D721Med (cell line): ENCODE measurements at regions not wholly inside any gene's neighbourhood (a gene's known extent, or its start where the extent isn't known, plus 50 kb on each side); places are given as distances from the start of the nearest gene placed in this dataset.

Experiments used
- DNase-seq: peaks from one replicate; pipeline ENCODE4 v3.0.0; 2011; ENCODE audit warnings: low spot score; ENCODE audit not compliant: insufficient read length
- FAIRE-seq: peaks from 2 replicates; lab custom pipeline; 2011; peaks lifted over from hg19 to GRCh38; lab: Jason Lieb, UNC
- TF ChIP-seq, protein P1 (sequence below): IDR thresholded peaks from 2 replicates; pipeline ENCODE4 v1.5.1; 2012; ENCODE audit warnings: mild to moderate bottlenecking, control low read depth; ENCODE audit not compliant: insufficient read depth; ENCODE audit errors: missing control alignments

GRCh38 chr14:71712478-71712877 lies 219.8 kb upstream of the RGS6 start:
- TF ChIP-seq, protein P1, sequence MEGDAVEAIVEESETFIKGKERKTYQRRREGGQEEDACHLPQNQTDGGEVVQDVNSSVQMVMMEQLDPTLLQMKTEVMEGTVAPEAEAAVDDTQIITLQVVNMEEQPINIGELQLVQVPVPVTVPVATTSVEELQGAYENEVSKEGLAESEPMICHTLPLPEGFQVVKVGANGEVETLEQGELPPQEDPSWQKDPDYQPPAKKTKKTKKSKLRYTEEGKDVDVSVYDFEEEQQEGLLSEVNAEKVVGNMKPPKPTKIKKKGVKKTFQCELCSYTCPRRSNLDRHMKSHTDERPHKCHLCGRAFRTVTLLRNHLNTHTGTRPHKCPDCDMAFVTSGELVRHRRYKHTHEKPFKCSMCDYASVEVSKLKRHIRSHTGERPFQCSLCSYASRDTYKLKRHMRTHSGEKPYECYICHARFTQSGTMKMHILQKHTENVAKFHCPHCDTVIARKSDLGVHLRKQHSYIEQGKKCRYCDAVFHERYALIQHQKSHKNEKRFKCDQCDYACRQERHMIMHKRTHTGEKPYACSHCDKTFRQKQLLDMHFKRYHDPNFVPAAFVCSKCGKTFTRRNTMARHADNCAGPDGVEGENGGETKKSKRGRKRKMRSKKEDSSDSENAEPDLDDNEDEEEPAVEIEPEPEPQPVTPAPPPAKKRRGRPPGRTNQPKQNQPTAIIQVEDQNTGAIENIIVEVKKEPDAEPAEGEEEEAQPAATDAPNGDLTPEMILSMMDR = no peak
- DNase-seq (no peak), FAIRE-seq (no peak)

DNA sequence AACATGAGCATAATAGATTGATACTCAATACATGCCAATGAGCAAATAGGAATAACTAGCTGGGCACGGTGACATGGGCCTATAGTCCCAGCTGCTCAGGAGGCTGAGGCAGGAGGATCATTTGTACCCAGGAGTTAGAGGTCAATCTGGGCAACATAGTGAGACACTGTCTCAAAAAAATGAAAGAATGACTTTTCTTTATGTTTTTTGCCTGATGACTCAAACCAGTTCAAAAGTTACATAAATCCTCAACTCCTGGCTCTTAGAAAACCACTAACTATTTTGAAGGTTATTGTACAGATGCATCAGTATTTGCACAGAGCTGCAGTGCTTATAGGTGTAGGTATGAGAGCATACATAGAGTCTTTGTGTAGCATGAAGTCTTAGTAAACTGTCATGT lies 219.2 kb upstream of the RGS6 start:
- FAIRE-seq = no peak
- TF ChIP-seq, protein P1 = no peak
- no peak for DNase-seq

DNA sequence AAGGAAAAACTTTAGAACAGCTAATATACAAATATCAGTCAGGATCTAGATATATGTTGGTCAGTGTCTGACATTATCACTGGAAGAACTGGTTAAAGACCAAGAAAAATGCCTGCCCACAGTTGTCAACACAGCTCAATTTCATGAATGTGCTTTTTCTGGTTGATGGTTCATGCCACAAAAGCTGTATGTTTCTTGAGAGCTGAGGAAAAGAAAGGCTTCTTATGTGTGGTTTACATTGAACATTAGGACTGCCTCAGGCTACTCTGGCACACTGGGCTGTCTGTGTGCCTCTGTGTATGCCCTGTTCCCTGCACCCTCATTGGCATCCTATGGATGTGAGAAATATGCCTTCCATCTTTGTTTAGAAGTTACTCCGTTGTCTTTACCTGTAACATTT lies 218.8 kb upstream of the RGS6 start:
- DNase-seq (no peak), FAIRE-seq (no peak)
- TF ChIP-seq, protein P1 = no peak

DNA sequence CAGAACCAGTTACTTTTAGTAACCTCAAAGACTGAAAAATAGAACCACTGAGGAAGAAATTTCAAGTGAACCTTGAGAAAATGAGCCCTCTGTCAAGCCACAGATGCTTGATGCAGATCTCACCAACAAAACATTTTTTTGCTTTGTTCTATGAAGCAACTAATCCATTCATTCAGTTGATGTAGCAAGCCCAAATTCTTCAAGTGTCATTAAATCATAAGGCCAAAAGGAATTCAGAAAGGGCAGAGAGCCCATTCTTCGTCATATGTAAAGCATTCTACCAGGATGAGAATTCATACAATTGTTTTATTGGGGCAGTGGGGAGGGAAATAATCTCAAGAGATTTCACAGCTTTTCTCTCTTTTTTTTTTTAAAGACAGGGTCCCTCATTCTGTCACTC lies 218.0 kb upstream of the RGS6 start:
- FAIRE-seq (no peak), DNase-seq (no peak)
- TF ChIP-seq, protein P1 = no peak

- DNase-seq (no peak), FAIRE-seq (no peak)
- TF ChIP-seq, protein P1 = no peak
These were observed 216.0 kb upstream of the RGS6 start for GRCh38 chr14:71716041-71716772.

- FAIRE-seq = peak; percentile 38
- TF ChIP-seq, protein P1 = peak; percentile 72
- peak; percentile 42 for DNase-seq
These were observed 211.1 kb upstream of the RGS6 start for GRCh38 chr14:71720978-71721624.

DNA sequence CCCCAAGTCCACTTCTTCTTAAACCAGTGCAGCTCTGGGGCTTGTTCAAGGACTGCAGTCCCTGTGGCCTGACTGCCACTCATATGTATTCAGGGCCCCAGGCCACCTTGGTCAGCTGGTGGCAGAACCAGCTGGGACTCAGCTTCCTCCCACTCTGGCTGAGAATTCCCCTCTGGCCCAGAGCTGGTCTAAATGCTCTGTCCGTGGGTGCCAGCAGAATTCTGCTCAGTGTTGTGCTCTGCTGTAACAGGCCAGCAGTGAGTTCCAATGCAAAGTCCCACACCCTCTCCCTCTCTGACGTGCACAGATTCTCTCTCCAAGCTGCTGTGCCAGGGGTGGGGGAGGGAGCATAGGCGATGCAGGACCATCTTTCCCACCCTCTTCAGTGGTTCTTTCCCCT lies 210.4 kb upstream of the RGS6 start:
- FAIRE-seq = no peak

More for the DNA sequence above, 210.4 kb upstream of the RGS6 start:
- TF ChIP-seq, protein P1 = no peak
- no peak for DNase-seq
